ENCODE measurements at regions not wholly inside any gene's neighbourhood (a gene's known extent, or its start where the extent isn't known, plus 50 kb on each side); places are given as distances from the start of the nearest gene placed in this dataset.

GRCh38 chr3:18071833-18072232 is 329.4 kb upstream of the TBC1D5 start:
- ChIA-PET CTCF (no interaction called here), POLR2A (no interaction called here)
- Histone ChIP-seq H3K9me3 (no peaks in the 10 kb centered on the region), H2AFZ (ENCODE audit: low read depth) (no peak overlapping the region), H3K27me3 (ENCODE audit: insufficient read depth) (no peaks in the 10 kb centered on the region), H3K4me2 (no peak overlapping the region), H3K4me3 (ENCODE audit: low read depth in 2 of 2, low read length in 1 of 2) (no peak overlapping the region), H3K36me3 (replicated peaks in 1 of 2; ENCODE audit: control insufficient read depth in 1 of 2, insufficient read depth in 2 of 2, low read length in 1 of 2) (no peaks in the 10 kb centered on the region), H4K20me1 (ENCODE audit: insufficient read depth) (no peaks in the 10 kb centered on the region), H3K79me2 (ENCODE audit: insufficient read depth) (no peaks in the 10 kb centered on the region), H3K27ac (ENCODE audit: low read depth in 2 of 2, low read length in 1 of 2) (no peak overlapping the region), H3K9me2 (no peaks in the 10 kb centered on the region), H3F3A (replicated peaks; ENCODE audit: insufficient read depth) (no peaks in the 10 kb centered on the region), H3K4me1 (ENCODE audit: control insufficient read depth in 1 of 2, insufficient read depth in 2 of 2, low read depth in 1 of 2, low read length in 1 of 2) (no peaks in the 10 kb centered on the region; a peak in 1 of 4 replicates), H3K9ac (no peak overlapping the region)
- no peak for DNase-seq
- TF ChIP-seq RCOR1 (IDR thresholded peaks at IDR 0.05; ENCODE audit: low read length) (no peak), REST (IDR thresholded peaks at IDR 0.05; ENCODE audit: low read depth, low read length) (no peak), POLR2AphosphoS5 (IDR thresholded peaks at IDR 0.05; ENCODE audit: low read depth, low read length) (no peak), ZBTB33 (IDR thresholded peaks at IDR 0.05; ENCODE audit: borderline replicate concordance, low read depth) (no peak), JUND (IDR thresholded peaks at IDR 0.05) (no peak), MXI1 (IDR thresholded peaks at IDR 0.05; ENCODE audit: low read depth, low read length) (no peak), SIN3A (IDR thresholded peaks at IDR 0.05; ENCODE audit: borderline replicate concordance, low read depth, low read length) (no peak), CHD2 (IDR thresholded peaks at IDR 0.05; ENCODE audit: low read length, partially characterized antibody) (no peak), RXRA (IDR thresholded peaks at IDR 0.05; ENCODE audit: borderline replicate concordance, low read depth) (no peak), FOXJ3 (CRISPR knock-in tag; IDR thresholded peaks at IDR 0.05) (no peak)

DNA sequence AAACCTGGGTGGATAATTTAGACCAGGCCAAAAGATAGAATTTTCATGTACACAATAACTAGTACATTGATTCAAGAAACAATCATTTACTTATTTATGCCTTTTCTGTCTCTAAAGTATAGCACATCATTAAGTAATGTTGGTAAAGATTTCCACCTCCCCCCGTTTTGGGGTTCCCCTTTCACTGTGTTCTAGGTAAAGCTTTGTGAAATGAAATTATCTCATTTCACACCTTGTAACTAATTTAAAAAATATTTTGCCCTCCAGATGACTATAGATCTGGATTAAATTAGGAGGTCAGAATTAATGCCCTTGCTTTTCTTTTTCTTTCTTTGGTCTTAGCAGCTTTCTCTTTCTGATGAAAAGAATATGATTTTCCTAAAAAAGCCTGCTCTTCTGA is 328.5 kb upstream of the TBC1D5 start:
- Histone ChIP-seq H3K9ac (no peak overlapping the region), H3F3A (replicated peaks; ENCODE audit: insufficient read depth) (no peaks in the 10 kb centered on the region), H3K4me3 (ENCODE audit: low read depth in 2 of 2, low read length in 1 of 2) (no peak overlapping the region), H3K27ac (ENCODE audit: low read depth in 2 of 2, low read length in 1 of 2) (no peak overlapping the region), H3K4me2 (no peak overlapping the region), H3K9me2 (no peaks in the 10 kb centered on the region), H3K4me1 (ENCODE audit: control insufficient read depth in 1 of 2, insufficient read depth in 2 of 2, low read depth in 1 of 2, low read length in 1 of 2) (no peaks in the 10 kb centered on the region; a peak in 1 of 4 replicates), H4K20me1 (ENCODE audit: insufficient read depth) (no peaks in the 10 kb centered on the region), H3K9me3 (no peaks in the 10 kb centered on the region), H3K27me3 (ENCODE audit: insufficient read depth) (no peaks in the 10 kb centered on the region), H2AFZ (ENCODE audit: low read depth) (no peak overlapping the region), H3K79me2 (ENCODE audit: insufficient read depth) (no peaks in the 10 kb centered on the region), H3K36me3 (replicated peaks in 1 of 2; ENCODE audit: control insufficient read depth in 1 of 2, insufficient read depth in 2 of 2, low read length in 1 of 2) (no peaks in the 10 kb centered on the region)
- no peak for DNase-seq
- WGBS (ENCODE audit: low lambda C conversion rate): 66% methylated on average over 1 of the region's 1 CpG
- ChIA-PET POLR2A (no interaction called here), CTCF (no interaction called here)
- TF ChIP-seq USF1 (IDR thresholded peaks at IDR 0.05; ENCODE audit: borderline replicate concordance, low read depth): no peak
- no peak for TF ChIP-seq FOXM1 (IDR thresholded peaks at IDR 0.05; ENCODE audit: low read depth)
- TF ChIP-seq RCOR1 (IDR thresholded peaks at IDR 0.05; ENCODE audit: low read length): no peak
- TF ChIP-seq PBX3 (IDR thresholded peaks at IDR 0.05): no peak
- no peak for TF ChIP-seq RFX5 (IDR thresholded peaks at IDR 0.05; ENCODE audit: low read length)
- TF ChIP-seq NRF1 (IDR thresholded peaks at IDR 0.05; ENCODE audit: low read depth, low read length): no peak
- TF ChIP-seq SIN3A (IDR thresholded peaks at IDR 0.05; ENCODE audit: borderline replicate concordance, low read depth, low read length): no peak

Data from SK-N-SH (cell line).